GM12891 (cell line): ENCODE measurements at regions not wholly inside any gene's neighbourhood (a gene's known extent, or its start where the extent isn't known, plus 50 kb on each side); places are given as distances from the start of the nearest gene placed in this dataset.

Source experiments
- PAX5 ChIP-seq: IDR thresholded peaks from 2 replicates; pipeline ENCODE4 v1.6.1; 2011; ENCODE audit warnings: low read length, moderate library complexity, mild to moderate bottlenecking; ENCODE audit not compliant: insufficient read depth, severe bottlenecking
- POLR2A ChIP-seq: IDR thresholded peaks from 2 replicates; pipeline ENCODE4 v1.6.1; 2011; ENCODE audit warnings: low read depth, low read length, control low read depth
- POLR2AphosphoS5 ChIP-seq: IDR thresholded peaks from 2 replicates; pipeline ENCODE4 v1.6.1; 2011; ENCODE audit warnings: low read depth, low read length, control low read depth
- SPI1 ChIP-seq: IDR thresholded peaks from 2 replicates; pipeline ENCODE4 v1.6.1; 2011; ENCODE audit warnings: low read depth, low read length, control low read depth
- TAF1 ChIP-seq: IDR thresholded peaks from 2 replicates; pipeline ENCODE4 v1.6.1; 2011; ENCODE audit warnings: low read depth, low read length, control low read depth

DNA sequence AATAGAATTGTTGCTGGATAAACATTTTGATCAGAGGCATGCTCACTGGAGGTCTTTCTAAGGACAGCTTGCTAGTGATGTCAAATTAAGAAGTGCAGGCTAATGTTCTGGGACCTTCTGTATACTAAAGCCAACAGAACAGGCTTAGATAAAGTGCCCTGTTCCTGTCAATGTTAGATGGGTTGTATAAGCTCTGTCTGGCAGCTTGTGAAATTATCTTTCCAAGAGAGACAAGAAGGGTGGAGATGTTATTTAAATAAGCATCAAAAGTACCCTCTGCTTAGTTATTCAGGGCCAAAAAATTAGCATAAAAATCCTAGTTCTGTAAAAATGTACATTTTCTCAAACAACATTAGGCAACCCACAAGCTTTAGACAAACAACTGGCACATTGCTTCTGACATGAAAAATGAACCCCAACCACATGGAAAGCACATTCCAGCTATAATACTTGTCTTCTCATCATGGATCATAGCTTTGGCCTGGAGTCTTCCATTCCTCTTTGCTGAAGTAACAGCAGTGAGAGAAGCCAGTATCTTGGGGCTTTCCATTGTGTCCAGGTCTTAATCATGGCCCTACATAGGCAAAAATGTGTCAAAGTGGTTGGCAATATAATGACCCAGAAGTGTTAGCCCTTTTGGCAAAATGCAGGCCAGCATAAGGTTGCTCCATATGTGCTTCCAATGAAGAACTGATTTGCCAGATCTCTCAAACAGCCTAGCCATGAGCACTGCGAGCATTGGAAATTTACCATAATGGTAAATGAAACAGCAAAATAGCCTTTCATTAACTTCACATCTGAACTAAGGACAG lies 478.1 kb upstream of the ZNF804A start:
- no peak for TF ChIP-seq POLR2A
- TF ChIP-seq POLR2AphosphoS5, result no peak
- no peak for TF ChIP-seq TAF1
- no peak for TF ChIP-seq SPI1
- TF ChIP-seq PAX5, result no peak
